ENCODE measurements at regions not wholly inside any gene's neighbourhood (a gene's known extent, or its start where the extent isn't known, plus 50 kb on each side); places are given as distances from the start of the nearest gene placed in this dataset.

GRCh38 chr4:177066746-177067145, 242.9 kb upstream of the NEIL3 start:
- peaks cover 0 to 5% (median 0%) of the 10 kb centered on the region in 7 donors for H3K9me3 Mint-ChIP-seq
- Histone ChIP-seq H3K9me3 (replicated peaks in 1 of 2; ENCODE audit: control insufficient read depth in 1 of 2, insufficient read depth in 1 of 2, low read length in 2 of 2) (no peaks in the 10 kb centered on the region), H3K27ac (ENCODE audit: low read depth in 1 of 2, low read length in 2 of 2) (no peak overlapping the region), H3K36me3 (replicated peaks in 1 of 2; ENCODE audit: control insufficient read depth in 1 of 2, insufficient read depth in 2 of 2, low read length in 2 of 2) (no peaks in the 10 kb centered on the region), H3K27me3 (ENCODE audit: control insufficient read depth in 2 of 2, insufficient read depth in 2 of 2, low read length in 2 of 2) (no peaks in the 10 kb centered on the region), H3K79me2 (ENCODE audit: insufficient read depth, low read length) (no peaks in the 10 kb centered on the region), H3K4me3 (replicated peaks in 1 of 3; ENCODE audit: low read depth in 2 of 3, low read length in 3 of 3) (no peak overlapping the region), H3K9ac (ENCODE audit: insufficient read depth, low read length, poor library complexity, severe bottlenecking) (no peak overlapping the region), H3K4me2 (replicated peaks; ENCODE audit: extremely low read depth, low read length, poor library complexity, severe bottlenecking) (no peak overlapping the region), H2AFZ (ENCODE audit: insufficient read depth, low read depth, low read length, poor library complexity, severe bottlenecking) (no peak overlapping the region), H3K4me1 (ENCODE audit: control insufficient read depth in 1 of 2, insufficient read depth in 2 of 2, low read length in 2 of 2) (no peaks in the 10 kb centered on the region), H4K20me1 (ENCODE audit: insufficient read depth, low read length) (no peaks in the 10 kb centered on the region)
- no CpG with 5 or more reads among the region's 1 CpG for WGBS (ENCODE audit: insufficient coverage)
- no peak for TF ChIP-seq CTCF (IDR thresholded peaks at IDR 0.05)
- H3K4me1 Mint-ChIP-seq = no peaks in the 10 kb centered on the region
- no peak overlapping the region for H3K4me3 Mint-ChIP-seq
- peaks cover 0 to 2% (median 0%) of the 10 kb centered on the region in 3 donors for H3K27me3 Mint-ChIP-seq (ENCODE audit: low read depth in 3 of 3)
- DNase-seq = no peak
- H3K36me3 Mint-ChIP-seq = no peaks in the 10 kb centered on the region
- intact Hi-C loops (cut with micrococcal nuclease) = no loop called here
- no peak overlapping the region for H3K27ac Mint-ChIP-seq

- Mint-ChIP-seq H3K4me3 (no peak overlapping the region), H3K9me3 (peaks cover 0 to 5% (median 0%) of the 10 kb centered on the region in 7 donors), H3K4me1 (no peaks in the 10 kb centered on the region), H3K27me3 (ENCODE audit: low read depth in 3 of 3) (peaks cover 0 to 2% (median 0%) of the 10 kb centered on the region in 3 donors), H3K36me3 (no peaks in the 10 kb centered on the region), H3K27ac (no peak overlapping the region)
- H2AFZ ChIP-seq (ENCODE audit: insufficient read depth, low read depth, low read length, poor library complexity, severe bottlenecking) = no peak overlapping the region
- no peak overlapping the region for H3K4me2 ChIP-seq (replicated peaks; ENCODE audit: extremely low read depth, low read length, poor library complexity, severe bottlenecking)
- no peaks in the 10 kb centered on the region for H4K20me1 ChIP-seq (ENCODE audit: insufficient read depth, low read length)
- no peak for TF ChIP-seq CTCF (IDR thresholded peaks at IDR 0.05)
- no peaks in the 10 kb centered on the region for H3K36me3 ChIP-seq (replicated peaks in 1 of 2; ENCODE audit: control insufficient read depth in 1 of 2, insufficient read depth in 2 of 2, low read length in 2 of 2)
- DNase-seq = no peak
- no peaks in the 10 kb centered on the region for H3K9me3 ChIP-seq (replicated peaks in 1 of 2; ENCODE audit: control insufficient read depth in 1 of 2, insufficient read depth in 1 of 2, low read length in 2 of 2)
- intact Hi-C loops (cut with micrococcal nuclease) = no loop called here
- no peaks in the 10 kb centered on the region for H3K79me2 ChIP-seq (ENCODE audit: insufficient read depth, low read length)
- H3K27me3 ChIP-seq (ENCODE audit: control insufficient read depth in 2 of 2, insufficient read depth in 2 of 2, low read length in 2 of 2) = no peaks in the 10 kb centered on the region
- H3K27ac ChIP-seq (ENCODE audit: low read depth in 1 of 2, low read length in 2 of 2) = no peak overlapping the region
- no CpG with 5 or more reads among the region's 2 CpGs for WGBS (ENCODE audit: insufficient coverage)
- no peaks in the 10 kb centered on the region for H3K4me1 ChIP-seq (ENCODE audit: control insufficient read depth in 1 of 2, insufficient read depth in 2 of 2, low read length in 2 of 2)
- no peak overlapping the region for H3K4me3 ChIP-seq (replicated peaks in 1 of 3; ENCODE audit: low read depth in 2 of 3, low read length in 3 of 3)
- H3K9ac ChIP-seq (ENCODE audit: insufficient read depth, low read length, poor library complexity, severe bottlenecking) = no peak overlapping the region
Observed at GRCh38 chr4:177070533-177071058, 239.1 kb upstream of the NEIL3 start.

Measured in CD14-positive monocyte (primary cell).